ENCODE measurements at regions not wholly inside any gene's neighbourhood (a gene's known extent, or its start where the extent isn't known, plus 50 kb on each side); places are given as distances from the start of the nearest gene placed in this dataset.
"Not testable (repeated sequence)": the region's sequence is repeated elsewhere in the genome, so short reads cannot be mapped to it uniquely, and the experiment has no call there.

DNA sequence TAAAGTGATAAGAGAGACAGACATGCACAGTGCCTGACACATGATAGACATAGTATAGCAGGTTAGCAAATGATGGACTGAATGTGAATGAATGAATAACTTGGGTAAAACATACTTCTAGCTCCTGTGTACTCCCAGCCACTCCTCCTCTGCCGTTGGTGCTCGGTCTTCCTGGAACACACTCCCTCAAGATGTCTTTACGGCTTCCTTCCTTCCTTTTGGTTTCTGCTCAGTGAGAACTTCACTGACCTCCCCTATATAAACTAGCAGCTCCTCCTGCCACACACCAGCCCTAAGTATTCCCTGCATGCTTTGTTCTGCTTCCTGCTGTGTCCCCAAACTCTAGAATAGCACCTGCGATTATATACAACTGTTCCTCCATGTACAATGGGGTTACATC is 50.2 kb downstream of the RAD54L2 start:
- DNase-seq, result no peak

DNA sequence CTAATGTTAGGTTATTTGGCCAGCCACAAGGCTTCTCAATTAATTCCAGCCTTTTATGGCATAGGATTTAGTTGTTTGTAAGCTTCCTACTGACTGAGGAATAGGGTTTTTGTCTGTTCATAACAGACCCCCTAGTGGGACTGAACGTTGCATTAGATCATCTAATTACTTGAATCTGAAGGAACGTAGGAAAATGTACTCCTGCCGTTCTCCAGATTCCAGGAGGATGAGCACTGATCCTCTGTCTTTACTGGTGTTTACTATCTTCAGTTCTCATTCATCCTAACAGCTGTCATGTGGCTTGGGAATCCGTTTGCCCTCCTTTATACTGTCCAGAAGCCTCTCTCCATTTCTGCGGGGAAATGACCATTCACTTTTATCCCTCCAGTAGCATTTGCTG is 52.7 kb downstream of the RAD54L2 start:
- DNase-seq, result no peak

DNA sequence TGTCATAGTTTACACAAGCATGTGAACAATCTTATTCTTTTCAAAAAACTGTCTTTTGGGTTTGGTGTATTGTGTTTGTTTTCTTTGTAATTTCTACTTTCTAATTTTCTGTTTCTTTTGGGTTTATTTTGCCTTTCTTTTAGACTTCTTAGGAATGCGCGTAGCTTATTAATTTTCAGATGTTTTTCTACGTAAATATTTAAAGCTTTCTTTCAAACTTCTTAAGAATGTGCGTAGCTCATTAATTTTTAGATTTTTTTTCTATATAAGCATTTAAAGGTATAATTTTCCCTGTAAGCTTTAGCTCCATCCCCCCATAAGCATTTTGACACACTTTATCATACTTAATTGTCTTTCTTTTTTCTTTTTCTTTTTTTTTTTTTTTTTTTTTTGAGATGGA is 55.2 kb downstream of the RAD54L2 start:
- DNase-seq, result no peak

DNA sequence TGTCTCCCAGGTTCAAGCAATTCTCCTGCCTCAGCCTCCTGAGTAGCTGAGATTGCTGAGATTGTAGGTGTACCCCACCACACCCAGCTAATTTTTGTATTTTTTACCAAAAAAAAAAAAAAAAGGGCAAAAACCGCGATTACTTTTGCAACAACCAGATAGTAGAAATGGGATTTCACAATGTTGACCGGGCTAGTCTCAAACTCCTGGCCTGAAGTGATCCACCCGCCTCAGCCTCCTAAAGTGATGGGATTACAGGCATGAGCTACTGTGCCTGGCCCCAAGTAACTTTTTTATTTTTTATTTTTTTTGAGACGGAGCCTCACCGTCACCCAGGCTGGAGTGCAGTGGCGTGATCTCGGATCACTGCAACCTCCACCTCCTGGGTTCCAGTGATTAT is 61.1 kb downstream of the RAD54L2 start:
- DNase-seq, result not testable (repeated sequence)

- DNase-seq, result no peak
These were observed 65.7 kb downstream of the RAD54L2 start for GRCh38 chr3:51604212-51604611.

- DNase-seq, result no peak
These were observed 65.1 kb upstream of the TEX264 start for GRCh38 chr3:51605938-51606337.

- DNase-seq, result not testable (repeated sequence)
These were observed 64.2 kb upstream of the TEX264 start for GRCh38 chr3:51606871-51607270.

DNA sequence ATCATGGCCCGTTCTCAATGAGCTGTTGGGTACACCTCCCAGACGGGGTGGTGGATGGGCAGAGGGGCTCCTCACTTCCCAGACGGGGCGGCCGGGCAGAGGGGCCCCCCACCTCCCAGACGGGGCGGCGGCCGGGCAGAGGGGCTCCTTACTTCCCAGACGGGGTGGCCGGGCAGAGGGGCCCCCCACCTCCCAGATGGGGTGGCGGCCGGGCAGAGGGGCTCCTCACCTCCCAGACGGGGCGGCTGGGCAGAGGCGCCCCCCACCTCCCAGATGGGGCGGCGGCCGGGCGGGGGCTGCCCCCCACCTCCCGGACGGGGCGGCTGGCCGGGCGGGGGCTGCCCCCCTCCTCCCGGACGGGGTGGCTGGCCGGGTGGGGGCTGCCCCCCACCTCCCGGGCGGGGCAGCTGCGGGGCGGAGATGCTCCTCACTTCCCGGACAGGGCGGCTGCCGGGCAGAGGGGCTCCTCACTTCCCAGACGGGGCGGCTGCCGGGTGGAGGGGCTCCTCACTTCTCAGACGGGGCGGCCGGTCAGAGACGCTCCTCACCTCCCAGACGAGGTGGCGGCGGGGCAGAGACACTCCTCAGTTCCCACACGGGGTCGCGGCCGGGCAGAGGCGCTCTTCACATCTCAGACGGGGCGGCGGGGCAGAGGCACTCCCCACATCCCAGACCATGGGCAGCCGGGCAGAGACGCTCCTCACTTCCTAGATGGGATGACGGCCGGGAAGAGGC is 63.3 kb upstream of the TEX264 start:
- DNase-seq, result not testable (repeated sequence)

- no peak for DNase-seq
These were observed 60.3 kb upstream of the TEX264 start for GRCh38 chr3:51610708-51611107.

DNA sequence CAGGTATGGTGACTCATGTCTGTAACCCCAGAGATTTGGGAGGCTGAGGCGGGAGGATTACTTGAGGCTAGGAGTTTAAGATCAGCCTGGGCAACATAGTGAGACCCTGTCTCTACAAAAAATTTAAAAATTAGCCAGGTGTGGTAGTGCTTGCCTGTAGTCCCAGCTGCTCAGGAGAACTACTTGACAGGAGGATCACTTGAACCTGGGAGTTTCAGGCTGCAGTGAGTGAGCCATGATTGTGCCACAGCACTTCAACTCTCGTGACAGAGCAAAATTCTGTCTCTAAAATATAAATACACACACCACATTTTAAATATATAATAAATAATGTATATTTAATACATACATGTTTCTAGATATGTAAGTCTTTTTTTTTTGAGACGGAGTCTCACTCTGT is 53.5 kb upstream of the TEX264 start:
- DNase-seq, result peak; percentile 0

- DNase-seq, result not testable (repeated sequence)
These were observed 53.0 kb upstream of the TEX264 start for GRCh38 chr3:51618038-51618437.

GRCh38 chr3:51618496-51618895 is 52.6 kb upstream of the TEX264 start:
- DNase-seq, result no peak

- no peak for DNase-seq
These were observed 51.1 kb upstream of the TEX264 start for GRCh38 chr3:51619983-51620382.

GRCh38 chr3:51620543-51620942 is 50.5 kb upstream of the TEX264 start:
- DNase-seq, result no peak

- no peak for DNase-seq
These were observed 49.8 kb upstream of the TEX264 start for GRCh38 chr3:51621091-51621892.
